RWPE2 (cell line): ENCODE measurements at regions not wholly inside any gene's neighbourhood (a gene's known extent, or its start where the extent isn't known, plus 50 kb on each side); places are given as distances from the start of the nearest gene placed in this dataset.

Source experiments
- ATAC-seq: fragments of 200-7000 bp; cut with Tn5 transposase; 3 replicates; pipeline ENCODE4 v1.9.1; 2021; ENCODE audit warnings: low read depth
- DNase-seq: peaks from one replicate; pipeline ENCODE4 v3.0.0-alpha.2; 2020; ENCODE audit warnings: low spot score
- H3K27ac ChIP-seq: fragments of 450-650 bp; 2 replicates; pipeline ENCODE4 v1.5.1; 2017; ENCODE audit warnings: mild to moderate bottlenecking; ENCODE audit not compliant: poor library complexity, severe bottlenecking
- H3K27me3 ChIP-seq: fragments of 250-450 bp; sonication (Bioruptor Pico); 2 replicates; pipeline ENCODE4 v1.5.1; 2021; ENCODE audit warnings: mild to moderate bottlenecking, moderate library complexity; ENCODE audit not compliant: insufficient read depth, poor library complexity, severe bottlenecking
- H3K36me3 ChIP-seq: fragments of 250-450 bp; sonication (Bioruptor Pico); 2 replicates; pipeline ENCODE4 v1.5.1; 2020; ENCODE audit warnings: low read depth, mild to moderate bottlenecking, moderate library complexity
- H3K4me1 ChIP-seq: fragments of 250-450 bp; sonication (Bioruptor Pico); 2 replicates; pipeline ENCODE4 v1.5.1; 2021; ENCODE audit warnings: mild to moderate bottlenecking, moderate library complexity; ENCODE audit not compliant: insufficient read depth, poor library complexity, severe bottlenecking
- H3K4me3 ChIP-seq: fragments of 250-450 bp; sonication (Bioruptor Pico); 2 replicates; pipeline ENCODE4 v1.5.1; 2021; ENCODE audit warnings: mild to moderate bottlenecking, moderate library complexity; ENCODE audit not compliant: severe bottlenecking
- H3K9me3 ChIP-seq: fragments of 250-450 bp; sonication (Bioruptor Pico); 2 replicates; pipeline ENCODE4 v1.5.1; 2021; ENCODE audit warnings: mild to moderate bottlenecking, moderate library complexity; ENCODE audit not compliant: severe bottlenecking
- TF ChIP-seq, protein P1 (sequence below): fragments of 450-650 bp; IDR thresholded peaks from one replicate; pipeline ENCODE4 v1.5.1; 2017; ENCODE audit warnings: mild to moderate bottlenecking, moderate library complexity; ENCODE audit not compliant: poor library complexity, severe bottlenecking

DNA sequence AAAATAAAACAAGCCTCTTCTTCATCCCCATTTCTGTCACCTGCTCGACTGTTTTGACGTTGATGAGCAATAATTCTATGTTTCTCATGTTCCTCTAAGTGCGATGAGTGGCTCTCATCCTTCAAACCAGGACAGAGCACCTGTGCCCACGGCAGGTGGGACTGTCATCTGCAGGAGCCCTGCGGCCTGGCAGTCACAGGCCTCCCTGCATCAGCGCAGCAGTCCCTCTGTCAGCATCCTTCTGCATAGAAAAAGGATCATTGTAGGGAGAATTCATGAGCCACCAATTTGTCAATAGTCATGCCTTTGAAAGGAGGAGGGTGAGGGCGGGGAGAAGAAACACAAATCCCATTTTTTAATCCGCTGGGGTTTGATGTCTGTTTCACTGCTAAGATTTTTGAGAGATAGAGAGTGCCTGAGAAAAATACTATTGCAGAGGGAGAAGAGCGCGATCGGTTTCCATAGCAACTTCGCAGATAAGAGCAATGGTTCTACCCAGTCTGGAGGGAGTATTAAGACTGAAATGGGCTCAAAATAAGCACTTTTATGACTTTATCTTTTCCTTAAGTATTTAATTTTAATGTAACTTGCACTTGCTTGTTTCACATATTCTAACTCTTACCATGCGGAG is 234.3 kb upstream of the NCKAP5 start:
- no peaks in the 10 kb centered on the region for H3K27me3 ChIP-seq
- DNase-seq, result no peak
- no peak for ATAC-seq
- TF ChIP-seq, protein P1, sequence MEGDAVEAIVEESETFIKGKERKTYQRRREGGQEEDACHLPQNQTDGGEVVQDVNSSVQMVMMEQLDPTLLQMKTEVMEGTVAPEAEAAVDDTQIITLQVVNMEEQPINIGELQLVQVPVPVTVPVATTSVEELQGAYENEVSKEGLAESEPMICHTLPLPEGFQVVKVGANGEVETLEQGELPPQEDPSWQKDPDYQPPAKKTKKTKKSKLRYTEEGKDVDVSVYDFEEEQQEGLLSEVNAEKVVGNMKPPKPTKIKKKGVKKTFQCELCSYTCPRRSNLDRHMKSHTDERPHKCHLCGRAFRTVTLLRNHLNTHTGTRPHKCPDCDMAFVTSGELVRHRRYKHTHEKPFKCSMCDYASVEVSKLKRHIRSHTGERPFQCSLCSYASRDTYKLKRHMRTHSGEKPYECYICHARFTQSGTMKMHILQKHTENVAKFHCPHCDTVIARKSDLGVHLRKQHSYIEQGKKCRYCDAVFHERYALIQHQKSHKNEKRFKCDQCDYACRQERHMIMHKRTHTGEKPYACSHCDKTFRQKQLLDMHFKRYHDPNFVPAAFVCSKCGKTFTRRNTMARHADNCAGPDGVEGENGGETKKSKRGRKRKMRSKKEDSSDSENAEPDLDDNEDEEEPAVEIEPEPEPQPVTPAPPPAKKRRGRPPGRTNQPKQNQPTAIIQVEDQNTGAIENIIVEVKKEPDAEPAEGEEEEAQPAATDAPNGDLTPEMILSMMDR, result no peak
- no peak overlapping the region for H3K27ac ChIP-seq
- no peaks in the 10 kb centered on the region for H3K9me3 ChIP-seq
- H3K4me3 ChIP-seq, result no peak overlapping the region
- no peaks in the 10 kb centered on the region for H3K4me1 ChIP-seq
- no peaks in the 10 kb centered on the region for H3K36me3 ChIP-seq

DNA sequence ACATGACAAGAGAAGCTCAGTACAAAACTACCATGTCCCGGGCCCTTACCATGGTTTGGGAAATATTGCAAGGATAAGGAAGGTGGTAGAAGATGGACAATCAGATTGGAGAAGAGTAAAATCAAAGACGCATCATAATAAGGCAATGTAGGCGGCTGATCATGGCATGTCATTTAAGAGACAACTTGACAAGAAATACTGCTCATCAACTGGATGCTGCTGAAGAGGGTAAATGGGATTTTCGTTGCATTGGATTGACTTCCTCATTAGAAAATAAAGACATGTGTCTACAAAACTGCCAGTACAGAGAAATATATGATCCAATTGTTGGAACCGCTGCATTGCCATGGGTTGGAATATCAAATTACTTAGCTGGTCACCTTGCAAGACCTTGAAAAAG is 238.3 kb upstream of the NCKAP5 start:
- Histone ChIP-seq H3K4me3 (no peak overlapping the region), H3K27me3 (no peaks in the 10 kb centered on the region), H3K36me3 (no peaks in the 10 kb centered on the region), H3K27ac (no peak overlapping the region), H3K9me3 (no peaks in the 10 kb centered on the region), H3K4me1 (no peaks in the 10 kb centered on the region)
- ATAC-seq (no peak), DNase-seq (no peak)
- TF ChIP-seq, protein P1, result no peak

DNA sequence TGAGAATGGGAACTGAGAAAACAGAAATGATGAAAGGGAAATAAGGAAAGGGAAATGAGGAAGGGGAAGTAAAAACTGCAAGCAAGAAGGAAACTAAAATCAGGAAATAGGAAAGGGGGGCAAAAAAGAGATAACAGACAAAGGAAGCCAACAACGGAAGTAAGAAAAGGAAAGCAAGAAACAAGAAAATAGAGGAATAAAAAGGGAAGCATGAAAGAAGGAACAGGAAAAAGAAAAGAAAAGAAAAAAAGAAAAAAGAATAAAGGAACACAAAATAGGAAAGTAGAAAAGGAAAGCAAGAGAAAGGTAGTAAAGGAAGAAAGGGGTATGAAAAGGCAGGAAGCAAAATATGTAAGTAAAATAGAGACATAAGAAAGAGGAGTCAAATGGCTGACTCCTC is 241.2 kb upstream of the NCKAP5 start:
- no peaks in the 10 kb centered on the region for H3K27me3 ChIP-seq
- DNase-seq (no peak), ATAC-seq (no peak)
- no peak overlapping the region for H3K27ac ChIP-seq
- H3K4me3 ChIP-seq, result no peak overlapping the region
- TF ChIP-seq, protein P1, result no peak
- no peaks in the 10 kb centered on the region for H3K9me3 ChIP-seq
- no peaks in the 10 kb centered on the region for H3K36me3 ChIP-seq
- peaks cover 7% of the 10 kb centered on the region for H3K4me1 ChIP-seq

DNA sequence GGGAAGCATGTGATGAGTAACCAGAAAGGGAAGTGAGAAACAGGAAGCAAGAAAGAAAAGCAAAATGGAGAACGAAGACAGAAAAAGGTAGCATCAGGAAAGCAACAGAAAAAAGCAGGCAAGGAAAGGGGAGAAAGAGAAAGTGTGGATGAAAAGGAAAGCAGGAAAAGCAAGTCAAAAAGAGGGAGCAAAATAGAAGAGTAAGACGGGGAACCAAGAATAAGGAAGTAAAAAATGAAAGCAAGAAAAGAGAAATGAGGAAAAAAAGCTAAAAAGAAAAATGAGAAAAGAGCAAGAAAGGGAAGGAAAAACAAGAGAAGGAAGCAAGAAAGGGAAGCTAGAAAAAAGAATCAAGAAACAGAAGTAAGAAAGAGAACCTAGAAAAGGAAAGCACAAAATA is 242.3 kb upstream of the NCKAP5 start:
- peaks cover 12% of the 10 kb centered on the region for H3K4me1 ChIP-seq
- no peaks in the 10 kb centered on the region for H3K9me3 ChIP-seq
- H3K4me3 ChIP-seq, result no peak overlapping the region
- ATAC-seq (no peak), DNase-seq (no peak)
- no peak overlapping the region for H3K27ac ChIP-seq
- TF ChIP-seq, protein P1, result no peak
- H3K27me3 ChIP-seq, result no peaks in the 10 kb centered on the region
- no peaks in the 10 kb centered on the region for H3K36me3 ChIP-seq

DNA sequence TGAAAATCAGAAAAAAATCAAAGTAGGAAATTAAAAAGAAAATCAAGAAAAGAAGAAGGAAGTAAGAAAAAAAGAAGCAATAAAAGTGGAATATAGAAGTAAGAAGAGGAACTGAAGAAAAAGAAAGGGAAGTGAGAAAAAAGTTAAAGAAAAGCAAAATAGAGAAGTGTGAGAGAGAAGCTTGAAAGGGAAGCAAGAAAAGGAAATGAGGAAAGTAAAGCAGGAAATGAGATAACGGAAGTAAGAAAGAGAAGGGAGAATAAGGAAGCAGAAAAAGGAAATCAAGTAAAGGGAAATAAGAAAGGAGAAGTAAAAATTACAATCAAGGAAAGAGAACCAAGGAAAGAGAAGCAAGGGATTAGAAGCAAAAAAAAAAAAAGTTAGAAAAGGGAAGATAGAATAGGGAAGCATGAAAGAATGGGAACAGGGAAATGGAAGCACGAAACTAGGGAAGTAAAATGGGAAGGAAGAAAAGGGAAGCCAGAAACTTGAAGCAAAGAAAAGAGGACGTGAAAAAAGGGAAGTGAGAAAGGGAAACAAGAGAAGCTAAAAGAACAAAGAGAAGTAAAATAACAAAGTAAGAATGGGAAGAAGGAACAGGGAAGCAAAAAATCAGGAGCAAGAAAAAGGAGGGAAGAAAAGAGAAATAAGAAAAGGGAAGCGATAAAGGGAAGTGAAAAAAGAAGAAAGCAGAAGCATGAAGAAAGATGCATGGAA is 243.3 kb upstream of the NCKAP5 start:
- ATAC-seq, result no peak
- no peak for DNase-seq
- Histone ChIP-seq H3K4me1 (peaks cover 12% of the 10 kb centered on the region), H3K9me3 (no peaks in the 10 kb centered on the region), H3K4me3 (no peak overlapping the region), H3K27me3 (no peaks in the 10 kb centered on the region), H3K36me3 (no peaks in the 10 kb centered on the region), H3K27ac (no peak overlapping the region)
- TF ChIP-seq, protein P1, result no peak
